ENCODE measurements at regions not wholly inside any gene's neighbourhood (a gene's known extent, or its start where the extent isn't known, plus 50 kb on each side); places are given as distances from the start of the nearest gene placed in this dataset.
A peak's percentile ranks its signal among the peaks of the same experiment; 100 is the strongest.
"Not testable (repeated sequence)": the region's sequence is repeated elsewhere in the genome, so short reads cannot be mapped to it uniquely, and the experiment has no call there.

GRCh38 chr2:12605366-12605765 is 111.4 kb upstream of the TRIB2 start:
- DNase-seq (ENCODE audit: low spot score) (no peak), FAIRE-seq (no peak)

DNA sequence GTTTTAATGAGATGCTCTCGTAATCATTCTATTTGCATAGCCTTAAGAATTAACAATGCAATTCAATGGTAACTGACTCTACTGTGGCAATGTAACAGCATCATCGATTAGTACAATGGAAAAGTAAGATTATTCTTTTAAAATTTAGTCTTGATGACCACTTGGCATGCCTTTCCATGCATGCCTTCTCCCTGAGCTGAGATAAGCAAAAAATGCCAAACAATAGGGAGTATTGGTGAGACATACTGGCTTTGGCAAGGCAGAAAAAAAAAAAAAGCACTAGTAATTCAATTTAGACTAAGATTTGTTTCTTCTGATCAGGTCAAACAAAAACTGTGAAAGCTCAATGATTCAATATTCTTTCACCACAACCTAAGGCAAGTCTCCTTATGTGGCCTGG is 110.8 kb upstream of the TRIB2 start:
- FAIRE-seq (no peak), DNase-seq (ENCODE audit: low spot score) (no peak)

DNA sequence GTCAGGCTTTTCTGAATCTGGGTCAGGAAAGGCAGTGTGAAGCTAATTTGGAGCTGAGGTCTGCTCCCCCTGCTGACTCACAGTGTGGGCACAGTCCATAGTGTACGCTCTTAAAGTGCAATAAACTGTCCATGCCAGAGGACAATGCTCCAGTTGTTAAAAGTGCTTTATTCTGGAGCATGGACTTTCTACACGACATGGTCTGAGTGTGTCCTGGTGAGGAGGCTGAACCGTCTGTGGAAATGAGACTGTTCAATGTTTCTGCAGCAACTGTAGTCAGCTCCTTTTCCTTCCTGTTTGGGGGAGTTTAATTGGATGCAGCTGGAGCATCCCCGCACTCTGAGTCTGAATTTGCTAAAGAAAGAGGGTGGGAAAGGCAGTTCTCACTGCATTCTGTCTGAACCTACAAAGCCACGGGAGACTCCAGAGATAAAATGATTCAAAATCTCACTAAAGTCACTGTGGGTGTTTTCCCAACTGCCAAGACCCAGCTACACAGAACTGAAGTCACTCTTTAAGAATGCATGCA is 110.2 kb upstream of the TRIB2 start:
- peak; percentile 18 for DNase-seq (ENCODE audit: low spot score)
- no peak for FAIRE-seq

DNA sequence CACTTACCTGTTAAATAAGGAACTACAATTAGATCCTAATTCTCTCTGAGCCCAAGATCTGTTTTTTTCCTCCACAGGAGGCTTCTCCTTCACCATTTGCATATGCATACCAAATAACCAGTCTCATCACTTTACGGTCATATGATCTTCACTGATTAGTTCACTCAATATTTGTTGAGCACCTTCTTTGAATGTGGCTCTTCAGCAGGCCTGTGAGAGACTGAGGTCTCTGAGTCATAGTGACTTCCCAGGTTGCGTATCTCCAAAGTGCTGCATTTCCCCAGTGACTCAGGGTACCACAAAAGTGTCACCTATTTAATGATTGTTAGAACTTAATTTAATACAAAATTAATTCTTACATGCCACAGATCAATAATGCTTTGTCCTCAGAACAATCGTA is 108.8 kb upstream of the TRIB2 start:
- DNase-seq (ENCODE audit: low spot score) (peak; percentile 72), FAIRE-seq (peak; percentile 92)

- DNase-seq (ENCODE audit: low spot score) (no peak), FAIRE-seq (no peak)
Measured at GRCh38 chr2:12610314-12610713, 106.4 kb upstream of the TRIB2 start.

DNA sequence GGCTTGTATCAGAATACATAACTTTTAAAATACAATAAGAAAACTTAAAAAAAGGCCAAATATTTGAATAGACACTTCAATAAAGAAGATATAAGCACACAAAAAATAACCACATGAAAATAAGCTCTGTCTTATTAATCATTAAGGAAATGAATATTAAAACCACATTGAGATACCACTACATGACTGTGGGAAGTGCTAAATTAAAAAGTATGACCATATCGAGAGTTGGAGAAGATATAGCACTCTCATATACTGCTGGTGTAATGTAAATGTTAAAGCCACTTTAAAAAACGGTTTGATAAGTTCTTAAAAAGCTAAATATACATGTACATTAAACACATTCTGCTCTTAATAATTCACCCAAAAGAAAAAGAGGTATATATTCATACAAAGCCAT is 104.6 kb upstream of the TRIB2 start:
- FAIRE-seq (peak; percentile 4), DNase-seq (ENCODE audit: low spot score) (no peak)

DNA sequence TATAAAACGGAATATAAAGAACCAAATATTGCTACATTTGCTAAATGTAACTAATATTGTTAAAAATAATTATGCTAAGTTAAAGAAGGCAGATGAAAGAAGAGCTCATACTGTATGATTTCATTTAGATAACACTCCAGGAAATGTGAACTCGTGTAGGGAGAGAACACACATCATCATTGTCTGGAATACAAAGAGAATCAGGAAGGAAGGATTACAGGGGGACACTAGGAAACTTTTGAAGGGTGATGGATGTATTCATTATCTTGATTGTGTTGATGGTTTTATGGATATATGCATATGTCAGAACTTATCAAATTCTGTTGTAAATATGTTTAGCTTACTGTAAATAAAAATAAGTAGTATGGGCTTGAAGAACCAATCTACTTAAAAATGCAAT is 104.1 kb upstream of the TRIB2 start:
- DNase-seq (ENCODE audit: low spot score), result no peak
- no peak for FAIRE-seq

DNA sequence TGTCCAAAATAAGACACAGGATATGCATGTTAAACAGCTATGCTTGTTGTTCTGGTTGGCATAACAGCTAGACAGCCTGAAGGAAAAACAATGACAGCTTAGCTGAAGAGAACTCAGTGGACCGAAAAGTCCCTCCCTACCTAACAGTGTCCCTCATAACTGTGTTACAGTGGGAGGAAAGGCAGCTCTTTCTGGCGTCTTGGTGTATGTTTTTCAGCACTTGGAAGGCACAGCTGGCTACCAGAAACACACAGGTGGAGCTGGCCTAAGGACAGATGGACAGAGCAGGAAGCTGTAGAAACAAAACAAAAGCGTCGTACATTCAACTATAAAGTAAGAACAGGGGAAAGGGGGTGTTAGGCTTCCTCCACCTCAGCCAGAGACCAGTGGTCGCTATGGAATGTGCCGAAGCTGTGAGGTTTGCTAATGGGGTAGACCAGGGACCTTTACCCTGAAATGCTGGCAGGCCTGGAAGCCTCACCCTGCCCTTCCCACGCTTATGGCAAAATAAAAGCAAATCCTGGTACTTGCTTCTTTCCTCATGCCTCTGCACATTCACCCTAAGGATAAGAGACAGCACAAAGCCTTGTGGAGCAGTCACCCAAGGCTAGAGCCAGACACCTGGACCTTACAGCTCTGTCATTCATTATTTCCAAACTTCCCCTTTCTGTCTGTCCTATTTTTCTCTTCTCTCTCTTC is 103.5 kb upstream of the TRIB2 start:
- no peak for FAIRE-seq
- peak; percentile 45 for DNase-seq (ENCODE audit: low spot score)

DNA sequence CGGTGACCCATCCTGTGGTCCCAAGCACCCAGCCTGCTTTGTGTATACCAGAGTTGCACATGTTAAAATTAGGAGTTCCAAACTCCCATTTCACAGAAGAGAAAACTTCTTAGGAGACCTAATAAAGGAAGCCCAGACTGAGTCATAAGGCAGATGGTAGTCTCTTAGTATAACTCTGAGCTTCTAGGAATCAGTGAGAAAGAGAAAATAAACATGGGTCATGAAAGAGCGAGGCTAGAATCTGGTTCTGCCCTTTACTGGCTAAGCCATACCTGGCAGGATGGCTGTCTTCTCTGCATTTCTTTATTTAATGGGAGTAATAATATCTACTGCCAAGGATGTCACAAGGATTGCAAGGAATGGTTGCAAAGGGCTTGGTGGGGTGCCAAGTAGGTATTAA is 101.2 kb upstream of the TRIB2 start:
- FAIRE-seq, result no peak
- no peak for DNase-seq (ENCODE audit: low spot score)

GRCh38 chr2:12616456-12617156 is 100.1 kb upstream of the TRIB2 start:
- no peak for DNase-seq (ENCODE audit: low spot score)
- FAIRE-seq, result no peak

GRCh38 chr2:12617366-12617765 is 99.4 kb upstream of the TRIB2 start:
- DNase-seq (ENCODE audit: low spot score) (no peak), FAIRE-seq (no peak)

DNA sequence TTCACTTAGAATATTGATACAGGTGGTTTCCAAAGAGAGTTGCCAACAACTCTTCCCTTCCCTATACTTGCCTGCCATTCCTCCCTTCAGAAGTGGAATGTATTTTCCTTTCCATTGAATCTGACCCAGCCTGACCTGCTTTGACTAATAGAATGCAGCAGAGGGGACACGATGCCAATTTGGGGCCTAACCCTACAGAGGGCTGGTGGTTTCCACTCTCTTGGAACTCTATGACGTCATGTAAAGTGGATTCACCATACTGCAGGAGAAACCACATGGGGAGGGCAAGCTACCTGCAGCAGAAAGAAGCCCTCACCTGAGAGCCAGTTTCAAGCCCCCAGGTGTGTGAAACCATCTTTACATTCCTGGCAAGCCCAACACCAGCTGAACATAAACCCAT is 98.9 kb upstream of the TRIB2 start:
- FAIRE-seq, result no peak

GRCh38 chr2:12618576-12618975 is 98.2 kb upstream of the TRIB2 start:
- FAIRE-seq (no peak), DNase-seq (ENCODE audit: low spot score) (no peak)

More for the DNA sequence above, 98.9 kb upstream of the TRIB2 start:
- DNase-seq (ENCODE audit: low spot score), result no peak

DNA sequence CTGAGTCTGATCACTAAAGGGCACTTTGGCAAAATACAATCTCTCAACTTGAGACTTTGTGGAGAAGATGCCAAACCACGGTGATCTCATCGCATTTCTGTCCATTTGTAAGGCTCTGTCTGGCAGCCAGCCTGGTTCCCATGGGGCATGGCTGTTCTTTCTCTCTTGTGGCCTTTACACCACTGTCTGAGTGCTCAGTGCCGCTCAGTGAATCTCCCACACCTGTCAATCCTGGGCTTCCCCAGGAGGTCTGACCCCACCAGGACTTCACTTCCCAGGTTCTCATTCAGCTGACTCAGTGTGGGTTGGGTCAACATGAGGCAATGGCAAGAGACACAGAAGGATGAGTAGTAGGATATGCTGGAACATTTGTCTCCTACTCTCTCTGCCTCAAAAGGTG is 96.8 kb upstream of the TRIB2 start:
- DNase-seq (ENCODE audit: low spot score) (peak; percentile 84), FAIRE-seq (peak; percentile 86)

GRCh38 chr2:12620759-12621158 is 96.0 kb upstream of the TRIB2 start:
- no peak for FAIRE-seq
- DNase-seq (ENCODE audit: low spot score), result no peak

- DNase-seq (ENCODE audit: low spot score), result no peak
- no peak for FAIRE-seq
Measured at GRCh38 chr2:12623051-12623450, 93.7 kb upstream of the TRIB2 start.

- DNase-seq (ENCODE audit: low spot score) (no peak), FAIRE-seq (no peak)
Measured at GRCh38 chr2:12624384-12624783, 92.4 kb upstream of the TRIB2 start.

DNA sequence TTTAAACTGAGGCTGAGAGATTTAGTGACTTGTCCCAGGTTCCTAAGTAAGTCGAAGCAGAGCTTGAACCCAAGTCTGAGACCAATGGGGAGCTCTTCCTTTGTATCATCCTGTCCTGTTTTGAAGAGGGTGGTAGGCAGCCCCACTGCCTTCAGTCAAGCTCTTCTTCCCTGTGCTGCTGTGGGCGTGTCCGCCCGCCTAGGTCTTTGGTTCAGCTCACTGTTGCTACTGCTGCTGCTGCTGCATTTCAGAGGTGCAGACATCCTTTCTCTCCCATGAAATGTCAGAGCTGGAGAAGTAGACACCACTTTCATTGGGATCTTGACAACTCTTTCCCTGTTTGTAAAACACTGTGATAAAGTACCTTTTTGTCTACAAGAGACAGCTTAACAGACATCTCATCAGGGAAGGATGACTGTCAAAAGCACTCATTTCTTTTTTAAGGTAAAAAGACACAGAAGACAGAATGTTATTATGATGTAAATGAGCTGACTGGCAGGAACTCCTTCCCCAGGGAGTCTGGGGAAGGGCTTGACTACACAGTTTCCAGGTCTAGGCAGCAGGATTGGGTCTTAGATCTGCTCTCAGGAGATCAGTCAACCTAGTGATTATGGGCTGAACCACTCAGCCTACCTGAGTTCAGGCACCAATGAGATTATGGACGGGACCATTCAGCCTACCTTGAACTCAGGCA is 91.7 kb upstream of the TRIB2 start:
- FAIRE-seq, result no peak

GRCh38 chr2:12628541-12628940 is 88.2 kb upstream of the TRIB2 start:
- DNase-seq (ENCODE audit: low spot score); FAIRE-seq: not testable (repeated sequence)

More for the DNA sequence above, 91.7 kb upstream of the TRIB2 start:
- no peak for DNase-seq (ENCODE audit: low spot score)

DNA sequence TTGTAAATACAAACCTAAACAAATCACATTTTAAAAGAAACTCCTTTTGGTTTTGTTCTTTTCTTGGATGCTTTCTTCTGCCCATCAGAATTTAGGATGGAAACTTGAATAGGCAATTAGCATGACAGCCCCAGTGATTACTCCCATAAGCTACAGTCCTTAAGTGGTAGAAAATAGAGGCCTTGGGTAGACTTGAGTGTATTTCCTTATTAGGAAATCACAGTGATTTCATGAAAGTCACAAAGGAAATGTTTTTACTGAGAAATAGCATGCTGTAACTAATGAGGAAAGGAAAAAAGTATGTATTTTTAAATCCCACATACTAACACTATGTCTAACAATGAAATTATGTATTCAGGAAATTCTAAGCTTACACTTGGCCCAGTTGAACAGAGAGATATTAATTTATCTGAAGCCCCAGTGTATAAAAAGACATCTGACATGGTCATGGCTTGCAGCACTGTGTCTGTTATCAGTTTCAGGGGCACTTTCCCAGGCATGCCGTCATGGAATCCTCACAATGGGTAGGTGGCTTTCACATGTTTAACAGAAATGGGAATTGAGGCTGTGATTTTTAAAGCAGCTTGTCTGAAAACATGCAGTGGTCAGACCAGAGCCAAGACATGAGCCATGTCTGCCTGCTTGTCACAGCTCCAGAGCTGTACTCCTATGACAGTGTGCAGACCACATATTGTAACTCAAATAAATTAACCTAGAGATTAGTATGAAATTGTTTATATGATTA is 79.7 kb upstream of the TRIB2 start:
- no peak for DNase-seq (ENCODE audit: low spot score)
- no peak for FAIRE-seq

DNA sequence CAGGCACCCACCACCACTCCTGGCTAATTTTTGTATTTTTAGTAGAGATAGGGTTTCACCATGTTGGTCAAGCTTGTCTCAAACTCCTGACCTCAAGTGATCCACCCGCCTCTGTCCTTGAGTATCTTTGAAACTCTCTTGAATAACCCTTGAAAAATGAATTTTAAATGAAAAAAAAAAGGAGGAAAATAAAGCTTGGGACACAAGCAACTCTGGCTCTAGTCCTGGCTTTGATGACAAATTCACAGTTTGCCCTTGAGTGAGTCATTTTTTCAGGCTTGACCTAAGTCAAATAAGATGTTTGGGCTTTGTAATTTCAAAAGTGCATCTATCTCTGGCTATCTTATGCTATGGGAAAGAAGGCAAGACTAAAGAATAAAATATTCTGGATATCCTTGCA is 79.0 kb upstream of the TRIB2 start:
- no peak for DNase-seq (ENCODE audit: low spot score)

DNA sequence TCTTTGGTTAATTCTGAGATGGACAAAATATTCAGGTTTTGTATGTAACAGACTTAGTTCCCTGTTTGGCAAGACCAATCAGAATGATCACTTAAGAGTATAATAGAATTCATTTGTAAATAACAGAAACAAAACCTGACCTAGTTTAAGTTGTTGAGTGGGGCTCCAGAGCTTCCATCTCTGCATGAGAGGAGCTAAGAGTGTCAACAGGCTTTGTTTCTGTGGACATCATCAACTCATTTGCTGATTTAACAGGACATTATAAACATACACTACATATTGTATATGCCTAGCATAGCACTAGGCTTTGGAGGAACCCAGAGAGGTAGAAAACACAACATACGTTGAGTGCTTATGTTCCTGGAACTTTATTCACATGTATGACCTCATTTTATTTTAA is 75.3 kb upstream of the TRIB2 start:
- FAIRE-seq (no peak), DNase-seq (ENCODE audit: low spot score) (no peak)

More for the DNA sequence above, 79.0 kb upstream of the TRIB2 start:
- FAIRE-seq, result no peak

Measured in RCC 7860 (cell line).